Activated CD8-positive, alpha-beta T cell treated with anti-CD3 and anti-CD28 coated beads, Interleukin-2, amount 10 ng/mL, durations not matched to agents 7 days and 5 days (primary cell): ENCODE measurements at regions not wholly inside any gene's neighbourhood (a gene's known extent, or its start where the extent isn't known, plus 50 kb on each side); places are given as distances from the start of the nearest gene placed in this dataset.
"Not testable (repeated sequence)": the region's sequence is repeated elsewhere in the genome, so short reads cannot be mapped to it uniquely, and the experiment has no call there.

Source experiments
- ATAC-seq: fragments of 150-1000 bp; cut with Tn5 transposase; one replicate; pipeline ENCODE4 v1.10.0; 2021; ENCODE audit warnings: moderate library complexity
- CTCF ChIA-PET: fragments of 350-600 bp; sonication (Branson Sonifier 250); formaldehyde crosslinking; loops from one replicate; lab custom pipeline; 2021; ENCODE audit warnings: antibody characterized with exemption; lab: Charles Lee
- POLR2A ChIA-PET: fragments of 350-600 bp; sonication (Branson Sonifier 250); formaldehyde crosslinking; loops from one replicate; lab custom pipeline; 2021; ENCODE audit warnings: antibody characterized with exemption; lab: Charles Lee
- DNase-seq: peaks from one replicate; pipeline ENCODE4 v3.0.0-alpha.2; 2020
- H3K27ac Mint-ChIP-seq: one replicate; pipeline ENCODE4 v1.8.0; 2021; ENCODE audit warnings: mild to moderate bottlenecking, mixed read lengths
- H3K27me3 Mint-ChIP-seq: one replicate; pipeline ENCODE4 v1.8.0; 2021; ENCODE audit warnings: low read depth, mixed read lengths
- H3K36me3 Mint-ChIP-seq: one replicate; pipeline ENCODE4 v1.8.0; 2021; ENCODE audit warnings: low read depth, mixed read lengths
- H3K4me1 Mint-ChIP-seq: one replicate; pipeline ENCODE4 v1.8.0; 2021; ENCODE audit warnings: low read depth, mixed read lengths
- H3K4me3 Mint-ChIP-seq: one replicate; pipeline ENCODE4 v1.8.0; 2021; ENCODE audit warnings: mild to moderate bottlenecking, mixed read lengths
- H3K9me3 Mint-ChIP-seq: one replicate; pipeline ENCODE4 v1.8.0; 2022; ENCODE audit warnings: mixed read lengths; ENCODE audit not compliant: insufficient read depth

DNA sequence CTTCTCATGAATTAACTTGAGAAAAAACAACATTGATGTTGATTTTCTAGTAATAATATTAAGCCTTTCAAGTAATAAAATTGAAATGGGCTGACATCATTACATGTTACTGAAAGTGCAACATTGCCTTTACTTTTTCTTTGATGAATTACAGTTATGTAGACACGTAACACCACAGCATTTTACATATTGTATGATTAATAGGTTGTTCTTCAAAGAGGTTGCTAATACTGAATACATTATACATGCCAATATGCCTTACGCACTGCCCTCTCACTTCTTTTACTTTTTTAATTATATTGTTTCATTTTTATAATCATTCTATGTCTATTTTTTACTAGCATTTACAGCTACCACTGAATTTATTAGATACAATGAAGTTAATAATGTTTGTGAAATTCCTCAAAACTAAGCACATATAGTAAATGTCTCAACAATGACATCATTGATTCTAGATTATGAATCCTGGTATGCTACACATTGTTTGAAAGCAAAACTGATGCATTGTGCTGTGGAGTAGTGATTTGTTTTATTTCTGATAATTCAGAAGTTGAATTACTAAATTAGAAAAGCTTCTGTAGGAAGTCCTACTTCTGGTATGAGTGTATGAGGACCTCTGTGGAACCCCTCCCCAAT, 464.4 kb upstream of the IZUMO3 start:
- Mint-ChIP-seq H3K27me3 (no peaks in the 10 kb centered on the region), H3K36me3 (no peaks in the 10 kb centered on the region), H3K4me3 (no peak overlapping the region), H3K27ac (no peak overlapping the region), H3K4me1 (no peaks in the 10 kb centered on the region), H3K9me3 (peaks cover 16% of the 10 kb centered on the region)
- ChIA-PET CTCF (no interaction called here), POLR2A (no interaction called here)
- ATAC-seq (no peak), DNase-seq (no peak)

- H3K9me3 Mint-ChIP-seq: peaks cover 44% of the 10 kb centered on the region
- H3K27me3 Mint-ChIP-seq: no peaks in the 10 kb centered on the region
- H3K4me3 Mint-ChIP-seq: no peak overlapping the region
- no peaks in the 10 kb centered on the region for H3K36me3 Mint-ChIP-seq
- no peak for ATAC-seq
- no peak for DNase-seq
- ChIA-PET POLR2A (no interaction called here), CTCF (no interaction called here)
- H3K27ac Mint-ChIP-seq: no peak overlapping the region
- H3K4me1 Mint-ChIP-seq: no peaks in the 10 kb centered on the region
These were observed 458.0 kb upstream of the IZUMO3 start for GRCh38 chr9:25003686-25004085.

GRCh38 chr9:24986331-24986730, 440.6 kb upstream of the IZUMO3 start:
- ATAC-seq (no peak), DNase-seq (no peak)
- no peak overlapping the region for H3K27ac Mint-ChIP-seq
- H3K4me1 Mint-ChIP-seq: no peaks in the 10 kb centered on the region
- CTCF ChIA-PET: no interaction called here
- POLR2A ChIA-PET: no interaction called here
- H3K27me3 Mint-ChIP-seq: no peaks in the 10 kb centered on the region
- H3K9me3 Mint-ChIP-seq: peaks cover 23% of the 10 kb centered on the region
- no peaks in the 10 kb centered on the region for H3K36me3 Mint-ChIP-seq
- no peak overlapping the region for H3K4me3 Mint-ChIP-seq

DNA sequence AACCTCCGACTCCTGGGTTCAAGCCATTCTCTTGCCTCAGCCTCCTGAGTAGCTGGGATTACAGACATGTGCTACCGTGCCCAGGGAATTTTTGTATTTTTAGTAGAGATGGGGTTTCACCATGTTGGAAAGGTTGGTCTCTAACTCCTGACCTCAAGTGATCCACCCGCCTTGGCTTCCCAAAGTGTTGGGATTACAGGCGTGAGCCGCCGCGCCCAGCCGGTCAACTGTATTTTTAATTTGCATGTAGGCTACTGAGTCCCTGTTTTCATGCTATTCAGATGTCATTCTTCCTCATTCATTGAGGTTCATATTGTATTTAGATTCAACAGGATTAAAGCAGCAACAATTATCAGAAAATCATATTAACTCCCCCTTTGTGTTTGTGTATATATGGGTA, 425.1 kb upstream of the IZUMO3 start:
- H3K27me3 Mint-ChIP-seq, H3K36me3 Mint-ChIP-seq, DNase-seq, CTCF ChIA-PET, H3K27ac Mint-ChIP-seq, H3K4me1 Mint-ChIP-seq, POLR2A ChIA-PET, H3K4me3 Mint-ChIP-seq, ATAC-seq: not testable (repeated sequence)
- peaks cover 12% of the 10 kb centered on the region for H3K9me3 Mint-ChIP-seq

DNA sequence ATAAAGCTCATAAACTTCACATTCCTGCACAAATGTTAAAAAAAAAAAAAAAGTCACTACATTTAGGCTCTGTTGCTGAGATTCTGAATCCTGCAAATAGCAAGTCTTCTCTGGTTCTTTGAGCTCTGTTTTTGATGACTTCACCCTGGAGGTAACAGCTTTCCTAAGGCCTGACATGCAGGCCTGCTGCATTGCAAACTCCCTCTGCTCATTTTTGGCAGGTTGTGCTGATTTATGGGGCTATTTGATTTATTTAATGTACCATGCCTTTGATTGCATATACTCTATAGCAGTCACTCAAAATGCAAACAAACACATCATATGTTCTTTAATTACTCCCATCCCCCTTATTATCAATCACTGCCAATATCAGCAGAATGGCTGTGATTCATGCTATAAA, 416.1 kb upstream of the IZUMO3 start:
- Mint-ChIP-seq H3K27ac (no peak overlapping the region), H3K4me1 (no peaks in the 10 kb centered on the region), H3K27me3 (no peaks in the 10 kb centered on the region), H3K9me3 (peaks cover 25% of the 10 kb centered on the region), H3K36me3 (no peaks in the 10 kb centered on the region), H3K4me3 (no peak overlapping the region)
- ChIA-PET CTCF (no interaction called here), POLR2A (no interaction called here)
- no peak for ATAC-seq
- DNase-seq: no peak

- H3K4me1 Mint-ChIP-seq: no peaks in the 10 kb centered on the region
- H3K36me3 Mint-ChIP-seq: no peaks in the 10 kb centered on the region
- ChIA-PET CTCF (no interaction called here), POLR2A (no interaction called here)
- H3K4me3 Mint-ChIP-seq: no peak overlapping the region
- DNase-seq: no peak
- H3K27ac Mint-ChIP-seq: no peak overlapping the region
- no peak for ATAC-seq
- H3K27me3 Mint-ChIP-seq: no peaks in the 10 kb centered on the region
- peaks cover 20% of the 10 kb centered on the region for H3K9me3 Mint-ChIP-seq
These were observed 407.4 kb upstream of the IZUMO3 start for GRCh38 chr9:24953070-24953469.

DNA sequence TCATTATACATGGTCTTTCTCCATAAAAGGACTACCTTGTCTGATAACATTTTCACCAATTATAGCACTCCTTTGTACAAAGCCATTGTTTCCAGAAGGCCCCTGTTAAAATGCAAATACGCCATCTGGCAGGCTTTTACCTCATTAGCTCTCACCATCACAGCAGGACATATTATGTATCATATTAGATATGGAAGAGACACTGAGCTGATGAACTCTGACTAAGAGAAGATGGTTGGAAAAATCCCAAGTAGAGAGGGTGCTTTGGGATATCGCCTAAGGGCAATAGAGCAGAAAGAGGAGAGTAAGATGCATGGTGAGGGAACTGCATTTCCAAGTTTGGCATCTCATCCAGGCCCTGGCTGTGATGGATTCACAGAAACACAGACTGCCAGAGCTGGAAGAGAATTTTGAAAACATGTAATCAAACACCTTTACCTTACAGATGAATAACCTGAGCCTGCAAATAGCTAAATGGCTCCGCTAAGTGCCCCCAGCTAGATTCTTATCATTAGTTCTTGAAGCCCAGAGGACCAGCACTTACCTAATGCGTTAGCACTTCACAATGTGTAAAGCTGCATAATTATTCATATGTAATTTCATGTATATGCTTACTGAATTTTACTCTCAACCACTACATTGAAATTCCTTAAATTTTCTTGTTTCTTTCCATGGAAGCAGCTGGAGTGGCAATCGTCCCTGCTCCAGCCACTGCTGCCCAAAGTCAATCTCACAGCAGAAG, 393.6 kb upstream of the IZUMO3 start:
- Mint-ChIP-seq H3K4me1 (no peaks in the 10 kb centered on the region), H3K27ac (no peak overlapping the region), H3K36me3 (no peaks in the 10 kb centered on the region), H3K4me3 (no peak overlapping the region), H3K27me3 (no peaks in the 10 kb centered on the region), H3K9me3 (peaks cover 23% of the 10 kb centered on the region)
- CTCF ChIA-PET: no interaction called here
- DNase-seq (no peak), ATAC-seq (no peak)
- POLR2A ChIA-PET: no interaction called here

DNA sequence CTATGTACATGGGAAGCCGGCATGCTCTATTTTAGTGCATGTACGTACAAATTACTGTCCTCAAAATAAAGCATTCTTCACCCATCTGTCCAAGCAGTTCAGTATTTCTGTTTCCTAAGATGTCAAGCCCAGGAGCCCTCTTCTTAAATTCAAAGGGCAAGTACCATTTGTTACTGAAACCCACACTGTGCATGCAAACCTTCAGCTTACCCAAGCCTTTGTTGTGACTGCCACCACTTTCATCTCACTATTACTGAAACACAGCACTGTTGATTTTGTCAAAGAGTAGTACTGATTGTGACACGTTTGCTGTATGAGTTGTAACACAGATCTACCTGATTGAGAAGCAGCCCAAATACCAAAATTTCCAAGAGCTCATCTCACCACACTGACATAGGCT, 390.4 kb upstream of the IZUMO3 start:
- POLR2A ChIA-PET: no interaction called here
- ATAC-seq (no peak), DNase-seq (no peak)
- CTCF ChIA-PET: no interaction called here
- no peak overlapping the region for H3K27ac Mint-ChIP-seq
- no peak overlapping the region for H3K4me3 Mint-ChIP-seq
- no peaks in the 10 kb centered on the region for H3K27me3 Mint-ChIP-seq
- peaks cover 10% of the 10 kb centered on the region for H3K9me3 Mint-ChIP-seq
- H3K4me1 Mint-ChIP-seq: no peaks in the 10 kb centered on the region
- H3K36me3 Mint-ChIP-seq: no peaks in the 10 kb centered on the region

GRCh38 chr9:24932785-24933184, 387.1 kb upstream of the IZUMO3 start:
- Mint-ChIP-seq H3K27me3 (no peaks in the 10 kb centered on the region), H3K27ac (no peak overlapping the region), H3K4me3 (no peak overlapping the region), H3K36me3 (no peaks in the 10 kb centered on the region), H3K9me3 (peaks cover 3% of the 10 kb centered on the region), H3K4me1 (no peaks in the 10 kb centered on the region)
- ATAC-seq (no peak), DNase-seq (no peak)
- CTCF ChIA-PET: no interaction called here
- POLR2A ChIA-PET: no interaction called here

GRCh38 chr9:24931894-24932293, 386.2 kb upstream of the IZUMO3 start:
- DNase-seq (no peak), ATAC-seq (no peak)
- no peak overlapping the region for H3K27ac Mint-ChIP-seq
- no peaks in the 10 kb centered on the region for H3K36me3 Mint-ChIP-seq
- no peaks in the 10 kb centered on the region for H3K4me1 Mint-ChIP-seq
- CTCF ChIA-PET: no interaction called here
- no peaks in the 10 kb centered on the region for H3K27me3 Mint-ChIP-seq
- H3K4me3 Mint-ChIP-seq: no peak overlapping the region
- peaks cover 3% of the 10 kb centered on the region for H3K9me3 Mint-ChIP-seq
- POLR2A ChIA-PET: no interaction called here

DNA sequence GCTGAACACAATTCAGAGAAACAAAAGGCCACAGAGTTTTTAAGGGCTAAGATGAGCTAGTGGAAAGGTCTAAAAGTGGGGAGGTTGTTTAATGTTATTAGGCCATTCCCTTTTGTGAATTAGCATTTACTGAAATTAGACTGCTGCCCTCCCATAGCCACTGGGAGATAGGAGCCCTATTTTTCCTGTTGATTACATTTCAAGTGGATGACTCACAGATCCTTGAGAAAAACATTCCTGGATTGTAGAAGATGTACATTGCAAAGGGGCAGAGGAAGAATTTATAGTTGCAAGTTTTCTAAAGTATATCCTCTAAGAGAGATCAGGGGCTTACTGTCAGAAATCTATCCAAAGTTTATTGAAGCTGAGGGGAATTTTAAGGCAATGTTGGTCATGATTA, 367.1 kb upstream of the IZUMO3 start:
- ChIA-PET CTCF (no interaction called here), POLR2A (no interaction called here)
- Mint-ChIP-seq H3K27ac (no peak overlapping the region), H3K27me3 (no peaks in the 10 kb centered on the region), H3K4me3 (no peak overlapping the region), H3K4me1 (no peaks in the 10 kb centered on the region), H3K36me3 (no peaks in the 10 kb centered on the region), H3K9me3 (peaks cover 15% of the 10 kb centered on the region)
- DNase-seq (no peak), ATAC-seq (no peak)

DNA sequence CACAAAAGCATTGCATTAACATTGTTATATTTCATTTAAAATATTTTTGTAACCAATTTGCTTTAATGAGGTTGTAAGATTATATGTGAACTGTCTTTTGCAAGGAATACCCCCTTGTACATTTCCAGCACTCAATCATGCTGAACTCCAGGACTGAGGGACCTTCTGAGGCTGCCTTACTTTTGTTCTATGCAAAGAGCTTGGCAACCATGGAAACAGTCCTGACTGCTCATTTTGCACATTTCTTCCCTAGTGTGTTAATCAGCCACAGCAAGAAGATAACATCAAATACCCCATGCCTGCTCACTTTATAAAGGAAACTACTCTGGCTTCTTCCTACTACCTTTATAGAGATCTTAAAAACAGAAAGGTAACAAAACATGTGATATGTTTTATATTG, 355.6 kb upstream of the IZUMO3 start:
- Mint-ChIP-seq H3K27ac (no peak overlapping the region), H3K36me3 (no peaks in the 10 kb centered on the region), H3K27me3 (no peaks in the 10 kb centered on the region), H3K4me1 (no peaks in the 10 kb centered on the region), H3K9me3 (peaks cover 10% of the 10 kb centered on the region), H3K4me3 (no peak overlapping the region)
- POLR2A ChIA-PET: no interaction called here
- ATAC-seq: no peak
- DNase-seq: no peak
- CTCF ChIA-PET: no interaction called here

GRCh38 chr9:24900179-24900578, 354.5 kb upstream of the IZUMO3 start:
- ATAC-seq (no peak), DNase-seq (no peak)
- CTCF ChIA-PET: no interaction called here
- POLR2A ChIA-PET: no interaction called here
- H3K27ac Mint-ChIP-seq: no peak overlapping the region
- no peaks in the 10 kb centered on the region for H3K4me1 Mint-ChIP-seq
- peaks cover 12% of the 10 kb centered on the region for H3K9me3 Mint-ChIP-seq
- H3K4me3 Mint-ChIP-seq: no peak overlapping the region
- no peaks in the 10 kb centered on the region for H3K36me3 Mint-ChIP-seq
- no peaks in the 10 kb centered on the region for H3K27me3 Mint-ChIP-seq
